Kidney (tissue), 13 donors: ENCODE measurements at regions not wholly inside any gene's neighbourhood (a gene's known extent, or its start where the extent isn't known, plus 50 kb on each side); places are given as distances from the start of the nearest gene placed in this dataset.

Source experiments
- DNase-seq, 5 donors: peaks; one replicate each; pipeline ENCODE4 v3.0.0-alpha.2; 2013 to 2020
- FAIRE-seq: peaks from 2 replicates; lab custom pipeline; 2012; peaks lifted over from hg19 to GRCh38; lab: Jason Lieb, UNC
- H3K27ac ChIP-seq, 2 donors: one replicate each; pipeline ENCODE4 v1.7.0; 2013; ENCODE audit warnings: low read depth in 2 of 2, low read length in 2 of 2, inconsistent platforms in 1 of 2
- H3K27me3 ChIP-seq: one replicate; pipeline ENCODE4 v1.7.1; 2013; ENCODE audit warnings: low read length, inconsistent platforms; ENCODE audit not compliant: control insufficient read depth, insufficient read depth
- H3K36me3 ChIP-seq, 3 donors: one replicate each; pipeline versions ENCODE4 v1.7.0 to v1.7.1; 2013; ENCODE audit warnings: low read length in 3 of 3, control low read depth in 1 of 3, inconsistent platforms in 1 of 3; ENCODE audit not compliant: insufficient read depth in 3 of 3, control insufficient read depth in 2 of 3
- H3K4me1 ChIP-seq, 3 donors: one replicate each; pipeline versions ENCODE4 v1.7.0 to v1.7.1; 2013; ENCODE audit warnings: low read length in 3 of 3, inconsistent platforms in 1 of 3, low read depth in 1 of 3; ENCODE audit not compliant: control insufficient read depth in 2 of 3, insufficient read depth in 2 of 3
- H3K4me3 ChIP-seq, 3 donors: one replicate each; pipeline versions ENCODE4 v1.7.0 to v1.8.1; 2013; ENCODE audit warnings: low read length in 3 of 3, control low read depth in 1 of 3, inconsistent platforms in 1 of 3
- H3K9ac ChIP-seq, 3 donors: one replicate each; pipeline versions ENCODE4 v1.7.0 to v1.7.1; 2013; ENCODE audit warnings: low read length in 3 of 3, control low read depth in 1 of 3, inconsistent platforms in 1 of 3
- H3K9me3 ChIP-seq, 3 donors: one replicate each; pipeline versions ENCODE4 v1.7.0 to v1.7.1; 2013; ENCODE audit warnings: low read length in 3 of 3, control low read depth in 1 of 3, inconsistent platforms in 1 of 3; ENCODE audit not compliant: control insufficient read depth in 2 of 3, insufficient read depth in 1 of 3
- intact Hi-C: fragments of 100-400 bp; cut with DNase I; formaldehyde crosslinking; loops from one replicate; pipeline ENCODE4 v1.11.1; 2022
- TF ChIP-seq, protein P1 (sequence below): IDR thresholded peaks from 3 replicates; pipeline ENCODE4 v1.5.1; 2012; ENCODE audit warnings: mild to moderate bottlenecking, moderate library complexity, borderline replicate concordance; ENCODE audit not compliant: insufficient read depth; ENCODE audit errors: extremely low read depth
- donor health status: control.
- donor health status: control.
- donor health status: control.
- donor health status: control.
- donor health status: control.
- donor health status: DM: yes; HTN: yes; CAD: no.
- donor health status: Normal renal cell carcinoma (clear cell type).

- Histone ChIP-seq H3K36me3 (no peaks in the 10 kb centered on the region), H3K27ac (no peak overlapping the region), H3K27me3 (no peaks in the 10 kb centered on the region), H3K9me3 (peaks cover 0 to 3% (median 0%) of the 10 kb centered on the region in 3 donors), H3K4me3 (no peak overlapping the region), H3K4me1 (no peaks in the 10 kb centered on the region), H3K9ac (no peak overlapping the region)
- TF ChIP-seq, protein P1, sequence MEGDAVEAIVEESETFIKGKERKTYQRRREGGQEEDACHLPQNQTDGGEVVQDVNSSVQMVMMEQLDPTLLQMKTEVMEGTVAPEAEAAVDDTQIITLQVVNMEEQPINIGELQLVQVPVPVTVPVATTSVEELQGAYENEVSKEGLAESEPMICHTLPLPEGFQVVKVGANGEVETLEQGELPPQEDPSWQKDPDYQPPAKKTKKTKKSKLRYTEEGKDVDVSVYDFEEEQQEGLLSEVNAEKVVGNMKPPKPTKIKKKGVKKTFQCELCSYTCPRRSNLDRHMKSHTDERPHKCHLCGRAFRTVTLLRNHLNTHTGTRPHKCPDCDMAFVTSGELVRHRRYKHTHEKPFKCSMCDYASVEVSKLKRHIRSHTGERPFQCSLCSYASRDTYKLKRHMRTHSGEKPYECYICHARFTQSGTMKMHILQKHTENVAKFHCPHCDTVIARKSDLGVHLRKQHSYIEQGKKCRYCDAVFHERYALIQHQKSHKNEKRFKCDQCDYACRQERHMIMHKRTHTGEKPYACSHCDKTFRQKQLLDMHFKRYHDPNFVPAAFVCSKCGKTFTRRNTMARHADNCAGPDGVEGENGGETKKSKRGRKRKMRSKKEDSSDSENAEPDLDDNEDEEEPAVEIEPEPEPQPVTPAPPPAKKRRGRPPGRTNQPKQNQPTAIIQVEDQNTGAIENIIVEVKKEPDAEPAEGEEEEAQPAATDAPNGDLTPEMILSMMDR, result no peak
- DNase-seq, result no peak
- intact Hi-C loops, result no loop called here
- FAIRE-seq, result no peak
These were observed 102.6 kb upstream of the GRIK1 start for GRCh38 chr21:30042443-30042842.

- H3K9me3 ChIP-seq, result no peaks in the 10 kb centered on the region
- no peaks in the 10 kb centered on the region for H3K27me3 ChIP-seq
- no peak overlapping the region for H3K27ac ChIP-seq
- FAIRE-seq (no peak), DNase-seq (peak in 1 of 5 donors; percentile 29)
- no peak overlapping the region for H3K9ac ChIP-seq
- no peaks in the 10 kb centered on the region for H3K4me1 ChIP-seq
- TF ChIP-seq, protein P1, result no peak
- H3K4me3 ChIP-seq, result no peak overlapping the region
- H3K36me3 ChIP-seq, result no peaks in the 10 kb centered on the region
- intact Hi-C loops, result no loop called here
These were observed 93.6 kb upstream of the GRIK1 start for GRCh38 chr21:30033441-30033840.

DNA sequence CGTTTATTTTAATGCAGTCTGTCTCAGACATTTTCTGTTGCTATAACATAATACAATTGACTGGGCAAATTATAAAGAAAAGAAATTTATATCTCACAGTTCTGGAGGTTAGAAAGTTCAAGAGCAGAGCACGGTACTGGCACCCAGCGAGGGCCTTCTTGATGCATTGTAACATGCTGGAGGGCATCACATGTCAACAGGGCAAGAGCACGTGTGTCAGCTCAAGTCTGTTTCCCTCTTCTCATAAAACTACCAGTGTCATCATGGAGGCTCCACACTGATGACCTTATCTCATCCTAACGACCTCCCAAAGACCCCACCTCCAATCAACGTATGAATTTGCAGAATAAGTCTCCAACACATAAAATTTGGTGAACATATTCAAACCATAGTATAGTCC lies 90.6 kb upstream of the GRIK1 start:
- DNase-seq, result no peak
- Histone ChIP-seq H3K27ac (no peak overlapping the region), H3K4me3 (no peak overlapping the region), H3K9ac (no peak overlapping the region), H3K36me3 (no peaks in the 10 kb centered on the region), H3K4me1 (no peaks in the 10 kb centered on the region), H3K27me3 (no peaks in the 10 kb centered on the region), H3K9me3 (no peaks in the 10 kb centered on the region)
- FAIRE-seq, result no peak
- TF ChIP-seq, protein P1, result no peak
- intact Hi-C loops, result no loop called here

DNA sequence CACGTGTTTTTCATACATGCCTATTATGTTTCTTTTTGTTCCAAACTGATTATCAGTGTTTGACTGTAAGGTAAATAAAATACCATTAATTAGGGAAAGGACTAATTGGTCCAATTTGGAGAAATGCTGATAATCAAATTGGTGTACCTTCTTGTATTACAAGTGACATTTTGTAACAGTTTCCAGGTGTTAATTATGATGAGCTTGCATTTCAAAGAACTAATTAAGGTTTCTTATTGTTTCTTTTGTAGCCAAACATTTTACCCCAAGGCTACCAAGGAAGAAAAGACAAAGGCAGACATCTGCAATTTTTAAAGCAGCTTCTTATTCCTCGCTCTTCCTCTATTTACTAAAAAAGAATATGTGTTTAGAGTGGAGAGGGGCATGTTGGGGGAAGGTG lies 88.7 kb upstream of the GRIK1 start:
- Histone ChIP-seq H3K27ac (no peak overlapping the region), H3K27me3 (no peaks in the 10 kb centered on the region), H3K4me1 (no peaks in the 10 kb centered on the region), H3K9ac (no peak overlapping the region), H3K36me3 (no peaks in the 10 kb centered on the region), H3K4me3 (no peak overlapping the region), H3K9me3 (no peaks in the 10 kb centered on the region)
- DNase-seq (no peak), FAIRE-seq (no peak)
- TF ChIP-seq, protein P1, result no peak
- intact Hi-C loops, result no loop called here
